GM04503 (cell line): ENCODE measurements at regions not wholly inside any gene's neighbourhood (a gene's known extent, or its start where the extent isn't known, plus 50 kb on each side); places are given as distances from the start of the nearest gene placed in this dataset.
A peak's percentile ranks its signal among the peaks of the same experiment; 100 is the strongest.

Experiments used
- DNase-seq: peaks from one replicate; pipeline ENCODE4 v3.0.0-alpha.2; 2012; ENCODE audit warnings: low read depth

DNA sequence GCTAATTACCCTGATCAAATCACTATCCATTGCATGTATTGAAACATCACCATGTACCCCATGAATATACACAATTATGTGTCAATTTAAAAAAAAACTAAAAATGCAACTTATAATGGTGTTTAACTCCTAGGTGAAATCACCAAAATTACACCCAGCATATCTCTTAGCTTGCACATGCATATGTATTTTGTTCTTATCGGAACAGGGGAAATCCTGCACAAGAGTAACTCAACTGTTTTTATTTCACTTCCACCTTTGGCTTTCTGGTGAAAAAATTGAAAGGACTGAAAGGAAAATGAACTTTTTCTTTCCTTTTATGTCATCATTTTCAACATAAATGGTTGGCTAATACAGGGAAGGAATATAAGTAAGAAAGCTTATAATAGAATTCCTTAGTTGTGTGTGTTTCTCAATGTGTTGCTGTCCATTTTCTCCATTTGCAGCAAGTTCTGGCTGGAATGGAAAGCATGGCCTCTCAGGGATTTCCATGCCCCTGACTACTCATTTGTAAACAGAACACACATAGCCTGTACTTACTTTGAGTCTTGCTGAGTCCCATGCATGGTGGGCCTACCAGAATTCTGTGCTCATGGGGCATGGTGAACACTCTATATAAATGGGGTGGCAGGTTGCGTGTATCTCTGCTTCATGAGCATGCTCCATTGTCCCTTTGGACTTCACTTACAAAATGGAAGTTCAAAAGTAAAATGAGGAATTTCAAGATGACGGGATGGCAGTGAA is 462.0 kb downstream of the HS3ST3B1 start:
- DNase-seq = no peak

DNA sequence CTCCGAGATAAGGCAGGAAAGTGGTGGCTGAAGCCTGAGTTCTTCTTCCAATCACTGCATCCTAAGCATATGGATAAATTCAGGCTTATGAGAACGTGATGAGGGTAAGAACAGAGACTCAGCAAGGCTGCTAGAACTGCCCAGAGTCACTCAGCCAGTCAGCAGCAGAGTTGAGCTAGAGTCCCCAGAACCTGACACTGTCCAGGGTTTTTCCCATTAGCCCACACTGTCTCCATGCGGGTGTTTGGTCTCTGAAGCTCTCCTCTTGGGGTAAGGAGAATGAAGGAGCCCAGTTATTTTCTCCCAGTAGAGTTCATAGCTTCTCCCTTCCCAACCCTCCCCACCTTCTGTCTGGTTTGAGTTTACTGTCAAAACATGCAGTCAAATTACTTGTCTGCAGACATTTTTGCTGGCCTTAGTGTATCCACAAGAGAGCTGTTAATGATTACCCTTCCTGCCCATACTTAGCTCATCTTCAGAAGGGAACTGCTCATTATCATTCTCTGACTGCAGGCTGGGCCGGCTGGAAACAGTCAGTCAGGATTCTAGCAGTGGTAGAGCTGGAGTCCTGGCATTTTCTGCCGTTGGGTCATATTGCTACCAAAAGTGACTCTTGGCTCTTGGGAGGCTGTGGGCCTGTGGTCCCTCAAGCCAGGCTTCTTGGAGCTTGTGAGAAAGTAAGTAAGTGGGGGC is 460.0 kb downstream of the HS3ST3B1 start:
- peak; percentile 27 for DNase-seq

DNA sequence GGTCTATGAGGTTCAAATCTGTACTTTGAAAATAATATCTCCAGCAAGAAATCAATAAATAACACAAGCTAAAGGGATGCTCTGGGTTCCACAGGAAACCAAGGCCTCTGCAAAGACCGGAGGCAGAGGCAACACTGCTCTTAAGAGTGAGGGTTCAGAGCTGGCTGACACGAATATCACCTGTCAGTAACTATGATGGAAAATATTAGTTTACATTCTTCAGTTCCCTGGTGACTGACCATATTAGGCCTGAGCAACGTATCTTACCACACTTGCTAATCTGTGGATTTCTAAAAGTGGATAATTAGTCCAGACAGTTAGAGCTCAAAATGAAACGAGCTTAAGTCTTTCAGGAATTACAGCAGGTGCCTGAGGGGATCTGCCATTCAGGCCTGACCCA is 459.3 kb downstream of the HS3ST3B1 start:
- DNase-seq = no peak

DNA sequence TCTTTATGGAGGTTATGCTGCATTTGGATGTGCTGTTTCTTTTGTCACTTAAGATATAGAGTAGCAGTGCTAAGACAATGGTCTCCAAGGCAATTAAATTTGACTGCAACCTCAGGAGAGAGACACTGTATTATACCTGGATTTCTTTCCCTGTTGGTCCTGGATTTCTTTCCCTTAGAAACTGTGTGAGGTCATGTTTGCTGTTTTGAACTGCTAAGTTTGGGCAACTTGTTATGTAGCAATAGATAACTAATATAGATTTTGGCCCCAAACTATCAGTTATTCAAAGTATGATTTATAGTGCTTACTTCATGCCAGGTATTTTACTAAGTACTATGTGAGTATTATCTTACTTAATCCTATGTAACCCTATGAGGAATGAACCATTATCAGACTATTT is 458.4 kb downstream of the HS3ST3B1 start:
- DNase-seq = no peak

DNA sequence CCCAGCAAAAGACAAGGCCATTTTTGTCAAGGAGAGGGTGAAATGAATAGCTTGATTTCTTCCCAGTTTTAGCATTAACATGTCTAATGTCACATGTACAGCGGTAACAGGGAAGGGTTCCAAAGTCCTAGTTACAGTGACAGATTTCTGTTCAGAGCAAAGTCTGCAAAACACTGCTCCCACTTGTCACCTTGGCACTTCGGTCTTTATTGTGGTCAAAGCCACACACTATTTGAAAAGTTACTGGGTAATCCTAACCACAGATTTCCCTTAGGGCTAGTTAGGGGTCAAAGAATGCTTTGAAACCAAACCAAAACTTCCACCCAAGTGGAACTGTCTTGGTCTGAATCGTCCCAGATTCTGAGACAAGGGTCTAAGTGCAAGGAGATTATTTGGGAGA is 455.6 kb downstream of the HS3ST3B1 start:
- DNase-seq = no peak

DNA sequence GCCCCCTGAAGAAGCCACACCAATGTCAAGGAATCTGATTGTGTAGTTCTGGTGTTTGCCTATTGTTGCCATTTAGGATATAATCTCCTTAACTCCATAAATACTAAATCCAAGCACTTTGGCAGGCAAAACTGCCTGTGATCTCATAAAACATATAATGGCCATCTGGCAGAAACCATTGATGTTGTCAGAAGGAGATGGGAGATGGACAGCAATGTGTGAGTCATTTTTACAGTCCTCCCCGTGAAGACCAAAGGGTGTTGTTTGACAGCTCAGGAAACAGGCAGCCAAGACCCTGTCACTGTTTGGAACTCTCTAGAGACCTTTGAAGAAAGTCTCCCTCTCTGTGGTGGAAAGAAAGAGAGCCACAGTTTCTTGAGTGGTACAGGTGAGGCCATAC is 454.1 kb downstream of the HS3ST3B1 start:
- DNase-seq = no peak

DNA sequence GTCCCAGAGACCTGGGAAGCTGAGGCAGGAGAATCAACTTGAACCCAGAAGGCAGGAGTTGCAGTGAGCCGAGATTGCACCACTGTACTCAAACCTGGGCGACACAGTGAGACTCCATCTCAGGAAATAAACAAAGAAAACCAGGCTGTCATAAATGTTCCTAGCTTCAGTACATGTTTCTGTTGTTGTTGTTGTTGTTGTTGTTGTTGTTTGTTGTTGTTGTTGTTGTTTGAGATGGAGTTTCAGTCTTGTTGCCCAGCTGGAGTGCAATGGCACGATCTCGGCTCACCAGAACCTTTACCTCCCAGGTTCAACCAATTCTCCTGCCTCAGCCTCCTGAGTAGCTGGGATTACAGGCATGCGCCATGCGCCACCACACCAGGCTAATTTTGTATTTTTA is 452.5 kb downstream of the HS3ST3B1 start:
- no peak for DNase-seq

DNA sequence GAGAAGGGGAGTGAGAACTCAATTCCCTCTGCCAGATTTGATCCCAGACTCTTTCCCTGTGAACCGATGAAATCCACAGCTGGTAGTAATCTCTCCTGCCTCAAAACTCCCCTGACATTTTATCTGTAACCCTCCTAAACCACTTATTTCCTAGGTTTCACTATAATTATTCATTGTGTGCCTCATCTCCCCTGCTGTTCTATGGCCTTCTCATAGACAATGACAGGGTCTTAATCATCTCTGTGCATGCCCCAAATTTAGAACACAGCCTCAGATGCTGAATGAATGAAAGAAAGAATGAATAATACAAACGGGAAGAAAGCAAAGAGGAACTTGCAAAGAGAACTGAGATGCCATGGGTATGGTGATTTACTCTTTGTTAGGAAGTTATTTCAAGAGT is 451.1 kb downstream of the HS3ST3B1 start:
- no peak for DNase-seq

DNA sequence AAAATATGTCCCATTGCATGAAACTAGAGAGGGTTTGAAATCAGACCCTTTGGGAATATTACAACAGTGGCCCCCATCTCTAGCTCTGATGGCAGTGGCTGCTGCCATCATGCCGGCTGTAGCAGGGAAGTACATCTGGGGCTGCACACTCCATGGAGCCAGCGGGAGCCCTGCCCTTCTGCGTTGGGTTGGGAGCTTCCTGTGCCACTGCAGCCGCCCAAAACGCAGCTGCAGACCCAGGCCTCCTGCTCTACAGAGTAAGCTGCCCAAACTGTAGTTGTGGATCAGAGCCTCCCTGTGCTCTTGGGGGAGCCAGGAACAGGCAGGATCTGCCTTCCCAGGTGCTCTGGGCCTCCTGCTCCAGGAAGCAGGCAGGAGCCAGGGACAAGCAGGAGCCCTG is 450.0 kb downstream of the HS3ST3B1 start:
- no peak for DNase-seq

DNA sequence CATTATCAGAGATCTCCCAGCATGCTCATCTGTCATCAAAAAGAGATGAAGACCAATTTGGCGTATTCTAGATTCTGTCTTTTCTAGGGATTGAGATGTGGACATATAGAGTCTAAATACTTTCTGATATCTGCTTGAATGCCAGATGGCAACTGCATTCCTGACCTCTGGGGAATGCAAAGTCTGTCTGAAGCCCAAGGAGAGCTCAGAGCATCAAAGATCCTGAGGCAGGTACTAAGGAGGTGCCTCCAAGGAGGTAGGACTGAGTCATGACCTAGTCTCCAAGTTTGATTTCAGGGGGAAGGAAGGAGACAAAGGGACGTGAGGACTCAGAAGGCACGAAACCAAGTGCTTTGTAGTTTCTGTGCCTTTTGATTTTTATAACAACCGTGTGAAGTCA is 448.4 kb downstream of the HS3ST3B1 start:
- no peak for DNase-seq

DNA sequence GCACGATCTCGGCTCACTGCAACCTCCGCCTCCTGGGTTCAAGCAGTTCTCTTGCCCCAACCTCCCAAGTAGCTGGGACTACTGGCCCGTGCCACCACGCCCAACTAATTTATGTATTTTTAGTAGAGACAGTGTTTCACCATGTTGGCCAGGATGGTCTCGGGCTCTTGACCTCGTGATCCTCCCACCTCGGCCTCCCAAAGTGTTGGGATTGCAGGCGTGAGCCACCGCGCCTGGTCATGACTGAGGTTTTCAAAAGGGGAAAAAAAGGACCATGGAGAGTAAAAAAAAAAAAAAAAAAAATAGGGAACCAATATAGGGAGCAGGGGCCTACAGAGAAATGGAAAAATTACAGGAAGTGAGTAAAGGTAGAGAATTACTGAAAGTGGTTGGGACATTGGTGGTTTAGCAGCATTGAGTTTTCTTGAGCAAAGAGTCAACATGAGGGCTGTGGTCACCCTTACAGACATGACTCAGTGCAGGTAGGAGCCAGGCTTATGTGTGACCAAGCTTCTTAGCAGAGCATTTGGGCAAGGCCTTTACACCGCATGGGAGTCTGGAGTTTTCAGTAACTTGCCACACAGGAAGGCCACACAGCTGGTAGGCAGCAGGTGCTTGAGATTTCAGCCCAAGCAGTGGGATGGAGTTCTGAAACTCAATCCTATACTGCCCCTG is 447.3 kb downstream of the HS3ST3B1 start:
- no peak for DNase-seq

DNA sequence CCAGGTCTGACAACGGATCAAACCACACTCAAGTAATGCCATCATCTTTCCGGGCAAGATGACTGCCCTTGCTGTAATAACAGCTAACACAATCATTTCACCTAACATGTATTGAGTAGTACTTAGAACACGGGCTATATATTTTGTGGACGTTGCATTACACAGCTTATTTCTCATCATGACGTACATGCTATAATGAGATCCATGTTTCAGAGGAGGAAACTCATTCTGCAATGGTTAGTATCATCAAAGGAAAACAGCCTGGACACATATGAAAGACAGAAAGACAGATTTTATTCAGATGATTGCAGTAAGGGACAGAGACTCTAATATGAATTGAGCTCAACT is 446.7 kb downstream of the HS3ST3B1 start:
- DNase-seq = no peak

DNA sequence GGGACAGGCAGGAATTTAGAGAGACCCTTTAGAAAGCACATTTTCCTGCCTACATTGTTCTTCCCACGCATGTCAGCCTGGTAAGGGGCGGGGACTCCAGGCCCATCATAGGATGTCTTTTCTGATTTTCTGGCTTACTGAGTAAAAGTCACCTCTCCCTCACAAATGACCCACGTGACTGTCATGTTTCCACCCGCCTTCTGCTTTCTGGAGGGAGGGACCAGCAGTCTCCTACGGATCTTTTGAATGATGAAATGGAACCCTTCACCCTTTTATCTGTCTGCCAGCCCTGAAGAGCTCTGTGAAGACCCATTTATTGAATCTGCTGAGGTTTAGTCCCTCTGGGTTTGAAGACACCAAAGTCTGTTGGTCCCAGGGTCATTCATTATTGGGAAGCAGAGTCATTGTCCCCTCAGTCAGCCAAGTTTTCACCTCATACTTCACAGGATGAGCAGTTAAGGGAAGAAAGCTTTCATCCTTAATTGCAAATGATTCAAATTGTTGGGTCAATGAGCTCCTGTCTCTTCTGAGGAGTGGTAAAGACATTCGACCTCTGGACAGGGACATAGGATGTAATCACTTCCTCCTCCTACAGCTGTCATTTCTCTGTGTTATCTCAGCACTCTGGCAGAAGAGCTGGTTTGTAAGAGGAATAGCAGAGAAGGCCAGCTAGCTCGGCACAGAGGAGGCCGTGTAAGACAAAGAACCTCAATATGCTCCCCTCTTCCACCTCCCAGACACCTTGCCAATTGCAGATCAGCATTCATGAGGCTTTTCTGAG is 446.1 kb downstream of the HS3ST3B1 start:
- no peak for DNase-seq

DNA sequence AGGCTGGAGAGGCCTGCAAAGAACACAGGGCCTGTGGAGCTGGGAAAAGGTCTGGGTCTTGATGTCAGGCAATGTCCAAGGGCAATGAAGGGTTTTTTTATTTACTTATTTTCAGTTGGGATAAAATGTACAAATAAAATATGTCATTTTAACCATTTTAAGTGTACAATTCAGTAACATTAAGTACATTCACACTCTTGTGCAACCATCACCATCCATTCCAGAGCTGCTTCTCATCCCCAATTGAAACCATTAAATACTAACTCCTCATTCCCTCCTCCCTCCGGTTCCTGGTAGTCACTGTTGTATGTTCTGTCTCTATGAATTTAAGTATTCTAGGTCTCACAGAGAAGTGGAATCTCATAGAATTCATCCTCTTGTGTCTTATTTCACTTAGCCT is 444.7 kb downstream of the HS3ST3B1 start:
- DNase-seq = no peak

DNA sequence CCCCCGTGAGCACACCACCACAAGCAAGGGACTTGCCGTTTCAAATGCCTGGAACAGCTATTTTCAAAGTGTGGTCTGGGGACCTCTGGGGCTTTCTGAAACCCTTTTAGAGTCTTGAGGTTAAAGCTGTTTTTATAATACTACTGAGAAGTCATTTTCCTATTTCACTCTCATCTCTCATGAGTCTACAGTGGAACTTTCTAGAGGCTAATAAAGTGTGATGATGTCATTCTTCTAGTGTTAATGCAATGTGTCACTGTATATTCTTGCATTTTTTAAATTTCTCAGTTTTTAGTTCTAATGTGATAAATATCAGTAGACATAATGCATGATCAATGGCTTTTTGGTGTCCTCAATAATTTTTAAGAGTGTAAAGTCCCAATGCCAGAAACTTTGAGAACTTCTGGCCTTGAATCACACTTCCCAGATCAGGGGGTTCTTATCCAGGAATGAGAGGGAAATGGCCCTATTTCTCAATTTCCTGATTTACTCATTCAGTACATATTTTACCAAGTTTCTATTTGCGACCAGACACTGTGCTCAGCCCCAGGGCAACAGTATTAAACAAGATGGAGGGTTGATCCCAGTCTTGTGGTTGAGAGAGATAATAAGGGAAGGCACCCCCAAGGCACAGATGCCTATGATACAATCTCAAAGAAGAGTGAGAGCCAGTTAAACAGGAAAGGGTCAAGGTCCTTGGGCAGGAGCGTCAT is 444.0 kb downstream of the HS3ST3B1 start:
- peak; percentile 45 for DNase-seq

DNA sequence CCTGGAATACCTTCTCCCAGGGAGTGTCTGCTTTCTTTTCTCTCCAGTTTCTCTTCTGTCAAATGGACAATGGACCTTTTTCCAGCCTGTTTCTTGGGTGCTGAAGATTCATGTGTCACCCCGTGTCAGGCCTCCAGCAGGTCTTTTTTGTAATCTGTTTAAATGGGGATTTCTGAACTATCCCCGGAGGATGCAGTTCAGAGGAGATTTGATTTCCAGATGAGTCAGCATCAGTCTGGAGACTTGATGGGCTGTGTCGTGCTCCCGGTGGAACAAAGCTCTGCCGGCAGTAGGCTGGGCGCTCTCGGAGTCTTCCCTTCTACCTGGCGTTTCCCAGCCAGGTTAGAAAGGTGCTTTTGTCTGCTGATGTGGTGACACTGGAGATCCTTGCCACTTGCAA is 440.6 kb downstream of the HS3ST3B1 start:
- no peak for DNase-seq

DNA sequence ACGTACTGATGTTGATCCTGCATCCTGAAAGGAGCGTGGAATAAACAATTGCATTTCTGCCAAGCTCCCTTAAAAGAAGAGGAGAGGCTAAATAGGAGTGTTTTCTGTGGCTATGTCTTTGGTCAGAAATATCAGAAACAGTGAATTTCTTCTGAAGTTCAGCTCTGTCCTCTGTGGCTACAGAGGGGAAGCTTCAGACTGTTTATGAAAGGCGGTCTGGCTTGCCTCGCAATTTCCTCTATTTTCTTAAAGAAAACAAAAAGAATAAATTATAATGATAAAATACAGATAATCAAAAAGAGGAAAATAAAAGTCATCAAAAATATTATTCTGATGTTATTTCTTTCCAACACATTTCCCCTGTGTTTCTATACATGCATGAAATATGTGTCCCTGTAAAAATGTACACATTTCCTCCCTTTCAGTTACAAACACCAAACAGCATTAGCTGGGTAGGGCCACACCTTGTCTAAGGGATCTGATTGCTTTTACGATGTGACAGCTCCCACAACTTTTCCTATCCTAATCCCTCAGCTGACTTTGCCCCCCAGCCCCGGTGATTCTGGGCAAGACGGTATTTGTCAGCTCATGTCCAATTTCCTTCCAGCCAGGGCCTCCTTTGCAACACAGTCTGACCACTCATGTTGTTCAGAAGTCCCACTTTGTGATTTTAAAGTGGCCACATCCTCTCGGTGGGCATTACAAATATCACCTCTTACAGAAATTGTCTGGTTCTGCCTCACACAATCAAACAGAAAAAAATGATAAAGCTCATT is 439.0 kb downstream of the HS3ST3B1 start:
- no peak for DNase-seq

DNA sequence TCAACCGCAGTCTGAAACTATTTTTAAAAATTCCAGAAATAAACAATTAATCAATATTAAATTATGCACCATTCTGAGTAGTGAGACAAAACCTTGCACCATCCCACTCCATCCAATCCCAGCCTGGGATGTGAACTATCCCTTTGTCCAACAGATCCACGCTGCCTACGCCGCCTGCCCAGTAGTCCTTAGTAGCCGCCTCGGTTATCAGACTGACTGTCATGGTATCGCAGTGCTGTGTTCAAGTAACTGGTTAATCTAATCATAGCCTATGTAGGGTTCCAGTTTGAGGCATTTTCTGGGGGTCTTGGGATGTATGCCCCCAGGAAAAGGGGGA is 437.7 kb downstream of the HS3ST3B1 start:
- no peak for DNase-seq

DNA sequence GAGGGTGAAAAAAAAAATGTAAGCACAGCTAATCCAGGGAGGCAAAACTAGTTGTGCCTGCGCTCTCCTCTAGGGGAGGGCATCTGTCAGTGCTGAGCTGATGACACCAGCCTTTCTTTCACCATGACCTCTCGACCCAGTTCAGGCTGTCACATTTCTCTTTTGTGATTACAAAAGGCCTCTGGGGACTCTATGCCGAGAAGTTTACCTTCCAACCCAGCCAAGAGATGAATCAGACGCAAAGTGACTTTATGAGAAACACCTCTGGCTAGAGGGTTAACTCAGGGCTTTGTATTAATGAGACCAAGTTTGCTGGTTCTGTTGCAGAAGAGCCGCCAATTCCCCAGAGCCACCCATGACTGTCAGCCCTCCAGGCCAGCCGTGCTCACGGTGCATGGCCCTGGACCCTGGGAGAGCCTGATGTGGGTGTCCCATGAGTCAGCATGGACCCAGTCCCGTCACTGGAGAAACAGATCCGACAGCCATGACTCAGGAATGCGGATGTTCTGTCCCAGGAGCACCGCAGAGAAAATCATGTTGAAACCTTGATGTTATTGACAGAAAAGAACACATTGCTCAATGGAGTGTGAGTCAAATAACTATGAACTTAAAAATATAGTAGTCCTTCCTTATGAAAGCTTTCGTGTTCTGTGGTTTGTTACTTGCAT is 437.2 kb downstream of the HS3ST3B1 start:
- DNase-seq = peak; percentile 98

DNA sequence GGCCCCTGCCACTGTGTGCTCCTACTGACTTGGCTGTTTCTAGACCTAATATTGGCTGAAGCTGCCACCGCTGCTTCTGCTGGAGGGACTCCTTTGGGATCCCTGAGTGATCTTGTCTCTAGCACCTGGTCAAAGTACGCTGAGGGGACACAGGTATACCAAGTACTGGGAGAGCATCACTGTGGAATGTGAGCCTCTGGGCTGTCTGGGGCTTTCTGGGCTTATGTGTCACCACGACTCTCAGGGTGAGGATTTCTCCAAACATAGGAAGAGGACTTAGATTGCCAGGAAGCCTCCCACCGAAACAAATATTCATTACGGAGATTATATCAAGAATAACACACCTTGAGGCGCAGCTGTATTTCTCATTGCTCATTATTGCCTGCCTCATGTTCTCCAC is 435.8 kb downstream of the HS3ST3B1 start:
- DNase-seq = no peak

DNA sequence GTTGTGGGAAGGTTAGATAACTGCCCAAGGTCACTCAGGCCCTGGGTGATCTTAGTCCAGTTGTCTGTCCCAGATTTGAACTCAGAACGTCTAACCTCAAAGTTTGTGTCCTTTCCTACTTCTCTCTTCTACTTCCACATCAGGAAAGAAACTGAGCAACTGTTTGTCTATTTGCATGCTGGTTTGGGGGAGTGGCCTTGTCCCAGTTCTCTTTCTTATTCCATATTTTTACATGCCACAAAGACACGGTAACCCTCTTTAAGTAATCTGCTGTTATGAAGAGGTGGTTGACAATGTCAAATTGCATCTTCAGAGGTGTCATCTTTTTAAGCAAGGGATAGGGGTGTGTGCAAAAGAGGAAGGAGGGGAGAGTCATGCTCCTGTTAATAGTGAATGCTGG is 432.5 kb downstream of the HS3ST3B1 start:
- no peak for DNase-seq
